HepG2 (cell line): ENCODE measurements at regions not wholly inside any gene's neighbourhood (a gene's known extent, or its start where the extent isn't known, plus 50 kb on each side); places are given as distances from the start of the nearest gene placed in this dataset.

ENCODE experiments used
- ATAC-seq: fragments of 200-7000 bp; cut with Tn5 transposase; 3 replicates; pipeline ENCODE4 v1.9.1; 2020; ENCODE audit warnings: mild to moderate bottlenecking, moderate library complexity
- BruUV-seq: library from RNA; stranded (reverse); fragments of 400-500 nt; replicated peaks from 2 replicates; lab custom pipeline; 2021; lab: Mats Ljungman, UMichigan
- CTCF ChIA-PET: fragments of 300-600 bp; formaldehyde crosslinking; extraction: SDS; loops from one replicate; lab custom pipeline; 2021; ENCODE audit warnings: low total read pairs, inconsistent platforms, low intra/inter-chr PET ratio; lab: Yijun Ruan, JAX
- POLR2A ChIA-PET: fragments of 350-600 bp; sonication (Branson Sonifier 250); formaldehyde crosslinking; loops from one replicate; lab custom pipeline; 2020; ENCODE audit warnings: antibody characterized with exemption, inconsistent platforms; lab: Yijun Ruan, JAX
- DNase-seq: peaks from one replicate; pipeline ENCODE4 v3.0.0-alpha.2; 2015; ENCODE audit warnings: low spot score
- FAIRE-seq: peaks from 3 replicates; lab custom pipeline; 2011; peaks lifted over from hg19 to GRCh38; lab: Jason Lieb, UNC
- H2AFZ ChIP-seq: one replicate; pipeline ENCODE4 v1.6.1; 2011; ENCODE audit warnings: low read length, inconsistent platforms
- H3K27ac ChIP-seq: fragments of 300-600 bp; 3 replicates; pipeline ENCODE4 v1.8.0; 2011; ENCODE audit warnings: mixed run types, mild to moderate bottlenecking, mixed read lengths, low read length, inconsistent platforms; ENCODE audit not compliant: insufficient read depth; ENCODE audit errors: extremely low read length
- H3K27me3 ChIP-seq, 2 experiments: fragments of 200-600 bp in 1 of 2; 2 replicates in 1 of 2; 3 replicates in 1 of 2; pipeline versions ENCODE4 v1.6.0 to v1.8.0; 2011; ENCODE audit warnings: low read length in 2 of 2, mild to moderate bottlenecking in 2 of 2, moderate library complexity in 2 of 2, inconsistent platforms in 1 of 2; ENCODE audit not compliant: insufficient read depth in 2 of 2, control insufficient read depth in 1 of 2
- H3K36me3 ChIP-seq, 2 experiments: fragments of 200-600 bp in 1 of 2; replicated peaks in 1 of 2; 2 replicates in 1 of 2; 3 replicates in 1 of 2; pipeline versions ENCODE4 v1.5.1 to v1.8.0; 2011; ENCODE audit warnings: low read length in 2 of 2, inconsistent platforms in 1 of 2; ENCODE audit not compliant: insufficient read depth in 2 of 2, control insufficient read depth in 1 of 2
- H3K4me1 ChIP-seq: 2 replicates; pipeline ENCODE4 v1.5.1; 2012; ENCODE audit warnings: low read length, inconsistent platforms; ENCODE audit not compliant: insufficient read depth
- H3K4me2 ChIP-seq: 2 replicates; pipeline ENCODE4 v1.6.0; 2011; ENCODE audit warnings: low read depth, low read length, inconsistent platforms
- H3K4me3 ChIP-seq, 3 experiments: fragments of 200-600 bp in 1 of 3; sonication (generic), shearing (Covaris generic) in 1 of 3; replicated peaks in 1 of 3; 2 replicates each; pipeline ENCODE4 v1.5.1; 2011 to 2016; ENCODE audit warnings: low read length in 3 of 3, inconsistent platforms in 2 of 3, low read depth in 2 of 3, mild to moderate bottlenecking in 2 of 3, control low read depth in 1 of 3, mixed read lengths in 1 of 3; ENCODE audit not compliant: insufficient read depth in 1 of 3
- H3K79me2 ChIP-seq: one replicate; pipeline ENCODE4 v1.6.1; 2011; ENCODE audit warnings: low read length, inconsistent platforms; ENCODE audit not compliant: insufficient read depth
- H3K9ac ChIP-seq: 2 replicates; pipeline ENCODE4 v1.6.0; 2011; ENCODE audit warnings: mild to moderate bottlenecking, low read depth, low read length, inconsistent platforms; ENCODE audit not compliant: insufficient read depth
- H3K9me3 ChIP-seq: 2 replicates; pipeline ENCODE4 v1.5.1; 2012; ENCODE audit warnings: mild to moderate bottlenecking, low read length
- H4K20me1 ChIP-seq: 2 replicates; pipeline ENCODE4 v1.6.0; 2011; ENCODE audit warnings: inconsistent platforms, mild to moderate bottlenecking, low read length, moderate library complexity; ENCODE audit not compliant: insufficient read depth
- BRCA1 ChIP-seq: sonication (generic); formaldehyde crosslinking; IDR thresholded peaks from 2 replicates; pipeline ENCODE4 v1.4.0; 2020; ENCODE audit warnings: missing genetic modification reagents
- CBX2 ChIP-seq, 2 experiments: fragments of 200-600 bp in 1 of 2; sonication (generic); formaldehyde crosslinking in 1 of 2; IDR thresholded peaks; 2 replicates each; pipeline versions ENCODE4 v1.7.0 to v1.8.1; 2018 to 2022; ENCODE audit warnings: low read depth in 2 of 2, low read length in 1 of 2, mild to moderate bottlenecking in 1 of 2, missing genetic modification reagents in 1 of 2
- EED ChIP-seq: sonication (generic); formaldehyde crosslinking; IDR thresholded peaks from 2 replicates; pipeline ENCODE4 v1.5.0; 2020; ENCODE audit warnings: mild to moderate bottlenecking, missing genetic modification reagents
- FOXA1 ChIP-seq, 2 experiments: fragments of 450-650 bp in 1 of 2; sonication (generic) in 1 of 2; formaldehyde crosslinking in 1 of 2; IDR thresholded peaks; 2 replicates each; pipeline versions ENCODE4 v1.4.0 to v1.6.1; 2016 to 2020; ENCODE audit warnings: missing genetic modification reagents in 1 of 2
- GPBP1L1 ChIP-seq: sonication (generic); formaldehyde crosslinking; IDR thresholded peaks from 2 replicates; pipeline ENCODE4 v1.5.0; 2020; ENCODE audit warnings: mild to moderate bottlenecking, missing genetic modification reagents
- GZF1 ChIP-seq: sonication (generic); formaldehyde crosslinking; IDR thresholded peaks from 2 replicates; pipeline ENCODE4 v1.5.1; 2020; ENCODE audit warnings: mild to moderate bottlenecking, missing genetic modification reagents
- MIXL1 ChIP-seq: IDR thresholded peaks from 2 replicates; pipeline ENCODE4 v1.6.1; 2016
- RXRA ChIP-seq: sonication (generic); formaldehyde crosslinking; IDR thresholded peaks from 2 replicates; pipeline ENCODE4 v1.5.1; 2020; ENCODE audit warnings: missing genetic modification reagents
- STAT5B ChIP-seq: sonication (generic); formaldehyde crosslinking; IDR thresholded peaks from 2 replicates; pipeline ENCODE4 v1.4.0; 2020; ENCODE audit warnings: missing genetic modification reagents
- ZNF234 ChIP-seq: sonication (generic); formaldehyde crosslinking; conservative IDR thresholded peaks from 2 replicates; pipeline ENCODE4 v1.5.1; 2020; ENCODE audit warnings: mild to moderate bottlenecking, missing genetic modification reagents
- ZNF556 ChIP-seq: sonication (generic); formaldehyde crosslinking; IDR thresholded peaks from 2 replicates; pipeline ENCODE4 v1.4.0; 2020; ENCODE audit warnings: mild to moderate bottlenecking, missing genetic modification reagents, borderline replicate concordance
- ZNF800 ChIP-seq: sonication (generic); formaldehyde crosslinking; IDR thresholded peaks from 2 replicates; pipeline ENCODE4 v1.4.0; 2020; ENCODE audit warnings: missing genetic modification reagents
- WGBS: methylation state at CpG from one replicate; pipeline ENCODE4 v1.1.6; 2017; ENCODE audit warnings: low lambda C conversion rate; 5-methylcytosine and 5-hydroxymethylcytosine counted together
- in situ Hi-C: cut with HindIII; loops from 2 replicates; pipeline ENCODE4 v1.10.0; 2017; ENCODE audit warnings: low pct_unique_long_range_greater_than_20kb; ENCODE audit not compliant: extremely low pct_ligation_motif_present
- intact Hi-C: fragments of 100-400 bp; cut with micrococcal nuclease; formaldehyde crosslinking; loops from one replicate; pipeline ENCODE4 v1.10.0; 2022; ENCODE audit not compliant: unreplicated experiment

GRCh38 chrX:55149242-55149641 lies 60.4 kb downstream of the PAGE2 start:
- intact Hi-C loops (no loop called here), in situ Hi-C loops (loop anchor here (25.0 kb wide), 1 partner anchor 563 kb away; the partner anchor contains the start of gene RRAGB)
- DNase-seq (no peak), FAIRE-seq (no peak), ATAC-seq (no peak)
- Histone ChIP-seq H3K4me2 (no peak overlapping the region), H3K9me3 (no peaks in the 10 kb centered on the region), H3K27ac (no peak overlapping the region), H3K27me3 (no peaks in the 10 kb centered on the region), H3K9ac (no peak overlapping the region), H3K36me3 (no peaks in the 10 kb centered on the region), H4K20me1 (no peaks in the 10 kb centered on the region), H2AFZ (no peak overlapping the region), H3K4me3 (no peak overlapping the region), H3K4me1 (no peaks in the 10 kb centered on the region), H3K79me2 (no peaks in the 10 kb centered on the region)
- WGBS, result 97% methylated on average over 3 of the region's 3 CpGs
- ChIA-PET CTCF (no interaction called here), POLR2A (no interaction called here)
- BruUV-seq, result no TSS peak
- TF ChIP-seq GPBP1L1 (no peak), FOXA1 (IDR thresholded peaks at IDR 0.05) (no peak), FOXA1 (CRISPR knock-in tag; IDR thresholded peaks at IDR 0.05) (no peak), MIXL1 (CRISPR knock-in tag) (no peak), EED (CRISPR knock-in tag) (no peak), RXRA (CRISPR knock-in tag) (no peak), ZNF234 (CRISPR knock-in tag) (no peak), ZNF556 (CRISPR knock-in tag) (no peak), STAT5B (no peak), CBX2 (IDR thresholded peaks at IDR 0.05; ENCODE audit: low read depth, low read length) (no peak), CBX2 (CRISPR knock-in tag; IDR thresholded peaks at IDR 0.05; ENCODE audit: low read depth) (no peak), ZNF800 (CRISPR knock-in tag) (no peak), GZF1 (CRISPR knock-in tag) (no peak), BRCA1 (CRISPR knock-in tag) (no peak)
